HepG2 (cell line): ENCODE measurements at regions not wholly inside any gene's neighbourhood (a gene's known extent, or its start where the extent isn't known, plus 50 kb on each side); places are given as distances from the start of the nearest gene placed in this dataset.
A peak's percentile ranks its signal among the peaks of the same experiment; 100 is the strongest.

ENCODE experiments used
- ATAC-seq: fragments of 200-7000 bp; cut with Tn5 transposase; 3 replicates; pipeline ENCODE4 v1.9.1; 2020; ENCODE audit warnings: mild to moderate bottlenecking, moderate library complexity
- BruUV-seq: library from RNA; stranded (reverse); fragments of 400-500 nt; replicated peaks from 2 replicates; lab custom pipeline; 2021; lab: Mats Ljungman, UMichigan
- CTCF ChIA-PET: fragments of 300-600 bp; formaldehyde crosslinking; extraction: SDS; loops from one replicate; lab custom pipeline; 2021; ENCODE audit warnings: low total read pairs, inconsistent platforms, low intra/inter-chr PET ratio; lab: Yijun Ruan, JAX
- POLR2A ChIA-PET: fragments of 350-600 bp; sonication (Branson Sonifier 250); formaldehyde crosslinking; loops from one replicate; lab custom pipeline; 2020; ENCODE audit warnings: antibody characterized with exemption, inconsistent platforms; lab: Yijun Ruan, JAX
- DNase-seq: peaks from one replicate; pipeline ENCODE4 v3.0.0-alpha.2; 2015; ENCODE audit warnings: low spot score
- FAIRE-seq: peaks from 3 replicates; lab custom pipeline; 2011; peaks lifted over from hg19 to GRCh38; lab: Jason Lieb, UNC
- H2AFZ ChIP-seq: one replicate; pipeline ENCODE4 v1.6.1; 2011; ENCODE audit warnings: low read length, inconsistent platforms
- H3K27ac ChIP-seq: fragments of 300-600 bp; 3 replicates; pipeline ENCODE4 v1.8.0; 2011; ENCODE audit warnings: mixed run types, mild to moderate bottlenecking, mixed read lengths, low read length, inconsistent platforms; ENCODE audit not compliant: insufficient read depth; ENCODE audit errors: extremely low read length
- H3K27me3 ChIP-seq, 2 experiments: fragments of 200-600 bp in 1 of 2; 2 replicates in 1 of 2; 3 replicates in 1 of 2; pipeline versions ENCODE4 v1.6.0 to v1.8.0; 2011; ENCODE audit warnings: low read length in 2 of 2, mild to moderate bottlenecking in 2 of 2, moderate library complexity in 2 of 2, inconsistent platforms in 1 of 2; ENCODE audit not compliant: insufficient read depth in 2 of 2, control insufficient read depth in 1 of 2
- H3K36me3 ChIP-seq, 2 experiments: fragments of 200-600 bp in 1 of 2; replicated peaks in 1 of 2; 2 replicates in 1 of 2; 3 replicates in 1 of 2; pipeline versions ENCODE4 v1.5.1 to v1.8.0; 2011; ENCODE audit warnings: low read length in 2 of 2, inconsistent platforms in 1 of 2; ENCODE audit not compliant: insufficient read depth in 2 of 2, control insufficient read depth in 1 of 2
- H3K4me1 ChIP-seq: 2 replicates; pipeline ENCODE4 v1.5.1; 2012; ENCODE audit warnings: low read length, inconsistent platforms; ENCODE audit not compliant: insufficient read depth
- H3K4me2 ChIP-seq: 2 replicates; pipeline ENCODE4 v1.6.0; 2011; ENCODE audit warnings: low read depth, low read length, inconsistent platforms
- H3K4me3 ChIP-seq, 3 experiments: fragments of 200-600 bp in 1 of 3; sonication (generic), shearing (Covaris generic) in 1 of 3; replicated peaks in 1 of 3; 2 replicates each; pipeline ENCODE4 v1.5.1; 2011 to 2016; ENCODE audit warnings: low read length in 3 of 3, inconsistent platforms in 2 of 3, low read depth in 2 of 3, mild to moderate bottlenecking in 2 of 3, control low read depth in 1 of 3, mixed read lengths in 1 of 3; ENCODE audit not compliant: insufficient read depth in 1 of 3
- H3K79me2 ChIP-seq: one replicate; pipeline ENCODE4 v1.6.1; 2011; ENCODE audit warnings: low read length, inconsistent platforms; ENCODE audit not compliant: insufficient read depth
- H3K9ac ChIP-seq: 2 replicates; pipeline ENCODE4 v1.6.0; 2011; ENCODE audit warnings: mild to moderate bottlenecking, low read depth, low read length, inconsistent platforms; ENCODE audit not compliant: insufficient read depth
- H3K9me3 ChIP-seq: 2 replicates; pipeline ENCODE4 v1.5.1; 2012; ENCODE audit warnings: mild to moderate bottlenecking, low read length
- H4K20me1 ChIP-seq: 2 replicates; pipeline ENCODE4 v1.6.0; 2011; ENCODE audit warnings: inconsistent platforms, mild to moderate bottlenecking, low read length, moderate library complexity; ENCODE audit not compliant: insufficient read depth
- ATF7 ChIP-seq, 2 experiments: fragments of 450-650 bp in 1 of 2; sonication (generic) in 1 of 2; formaldehyde crosslinking in 1 of 2; IDR thresholded peaks; 2 replicates each; pipeline versions ENCODE4 v1.4.0 to v1.6.1; 2016 to 2020; ENCODE audit warnings: antibody characterized with exemption in 1 of 2, mild to moderate bottlenecking in 1 of 2, missing genetic modification reagents in 1 of 2
- FLYWCH1 ChIP-seq: sonication (generic); formaldehyde crosslinking; IDR thresholded peaks from 2 replicates; pipeline ENCODE4 v1.8.1; 2023; ENCODE audit warnings: mild to moderate bottlenecking, missing genetic modification reagents
- HHEX ChIP-seq: IDR thresholded peaks from 2 replicates; pipeline ENCODE4 v1.6.1; 2016; ENCODE audit warnings: control low read depth
- KDM5B ChIP-seq: sonication (generic); formaldehyde crosslinking; IDR thresholded peaks from 2 replicates; pipeline ENCODE4 v1.4.0; 2020; ENCODE audit warnings: missing genetic modification reagents, mild to moderate bottlenecking, borderline replicate concordance
- WIZ ChIP-seq: sonication (generic); formaldehyde crosslinking; IDR thresholded peaks from 2 replicates; pipeline ENCODE4 v1.5.1; 2020; ENCODE audit warnings: mild to moderate bottlenecking, missing genetic modification reagents
- WGBS: methylation state at CpG from one replicate; pipeline ENCODE4 v1.1.6; 2017; ENCODE audit warnings: low lambda C conversion rate; 5-methylcytosine and 5-hydroxymethylcytosine counted together
- in situ Hi-C: cut with HindIII; loops from 2 replicates; pipeline ENCODE4 v1.10.0; 2017; ENCODE audit warnings: low pct_unique_long_range_greater_than_20kb; ENCODE audit not compliant: extremely low pct_ligation_motif_present
- intact Hi-C: fragments of 100-400 bp; cut with micrococcal nuclease; formaldehyde crosslinking; loops from one replicate; pipeline ENCODE4 v1.10.0; 2022; ENCODE audit not compliant: unreplicated experiment
- TF ChIP-seq, protein P1 (sequence below): sonication (generic); formaldehyde crosslinking; conservative IDR thresholded peaks from 2 replicates; pipeline ENCODE4 v1.8.0; 2022; ENCODE audit warnings: mild to moderate bottlenecking, moderate library complexity, missing genetic modification reagents
- TF ChIP-seq, protein P2 (sequence below): IDR thresholded peaks from 2 replicates; pipeline ENCODE4 v1.6.1; 2016; ENCODE audit warnings: mild to moderate bottlenecking
- TF ChIP-seq, protein P3 (sequence below): sonication (generic); formaldehyde crosslinking; IDR thresholded peaks from 2 replicates; pipeline ENCODE4 v1.4.0; 2020; ENCODE audit warnings: mild to moderate bottlenecking, missing genetic modification reagents

DNA sequence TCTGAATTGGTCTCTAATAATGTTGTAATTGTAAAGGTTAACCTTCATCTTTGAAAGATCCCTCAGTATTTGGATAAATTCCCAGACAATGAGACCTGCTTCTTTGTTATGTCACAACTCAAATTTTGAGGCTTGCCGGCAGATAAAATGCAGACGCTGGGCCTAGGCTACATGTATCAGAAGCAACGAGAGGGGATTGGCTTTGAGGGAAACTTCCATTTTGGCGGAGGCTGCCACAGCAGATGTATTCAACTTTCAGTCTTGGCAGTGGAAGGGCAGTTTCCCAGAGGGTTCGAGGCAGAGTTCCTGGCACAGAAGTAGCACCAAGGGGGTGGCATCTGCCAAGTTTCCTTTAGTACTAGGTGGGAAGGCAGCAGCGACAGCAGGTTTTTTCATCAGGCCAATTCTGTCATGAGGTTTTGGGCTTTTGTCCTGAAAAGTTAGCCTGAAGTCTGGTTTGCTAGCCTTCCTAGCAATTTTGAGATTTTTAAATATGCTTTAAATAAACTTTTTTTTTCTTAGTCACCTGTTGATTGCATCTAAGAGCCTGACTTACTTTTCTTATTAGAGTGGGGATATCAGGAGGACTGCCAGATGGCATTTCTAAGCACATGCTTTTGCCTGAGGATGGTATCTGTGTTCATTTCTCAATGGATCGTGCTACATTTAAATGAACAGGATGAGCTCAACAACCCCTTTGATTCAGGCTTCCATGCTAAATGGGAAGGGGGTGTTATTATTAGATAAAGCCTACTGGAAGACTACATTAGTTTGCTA is 89.5 kb upstream of the FAM3C start (continued):
- TF ChIP-seq, protein P1, sequence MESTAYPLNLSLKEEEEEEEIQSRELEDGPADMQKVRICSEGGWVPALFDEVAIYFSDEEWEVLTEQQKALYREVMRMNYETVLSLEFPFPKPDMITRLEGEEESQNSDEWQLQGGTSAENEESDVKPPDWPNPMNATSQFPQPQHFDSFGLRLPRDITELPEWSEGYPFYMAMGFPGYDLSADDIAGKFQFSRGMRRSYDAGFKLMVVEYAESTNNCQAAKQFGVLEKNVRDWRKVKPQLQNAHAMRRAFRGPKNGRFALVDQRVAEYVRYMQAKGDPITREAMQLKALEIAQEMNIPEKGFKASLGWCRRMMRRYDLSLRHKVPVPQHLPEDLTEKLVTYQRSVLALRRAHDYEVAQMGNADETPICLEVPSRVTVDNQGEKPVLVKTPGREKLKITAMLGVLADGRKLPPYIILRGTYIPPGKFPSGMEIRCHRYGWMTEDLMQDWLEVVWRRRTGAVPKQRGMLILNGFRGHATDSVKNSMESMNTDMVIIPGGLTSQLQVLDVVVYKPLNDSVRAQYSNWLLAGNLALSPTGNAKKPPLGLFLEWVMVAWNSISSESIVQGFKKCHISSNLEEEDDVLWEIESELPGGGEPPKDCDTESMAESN, result no peak
- TF ChIP-seq, protein P2, sequence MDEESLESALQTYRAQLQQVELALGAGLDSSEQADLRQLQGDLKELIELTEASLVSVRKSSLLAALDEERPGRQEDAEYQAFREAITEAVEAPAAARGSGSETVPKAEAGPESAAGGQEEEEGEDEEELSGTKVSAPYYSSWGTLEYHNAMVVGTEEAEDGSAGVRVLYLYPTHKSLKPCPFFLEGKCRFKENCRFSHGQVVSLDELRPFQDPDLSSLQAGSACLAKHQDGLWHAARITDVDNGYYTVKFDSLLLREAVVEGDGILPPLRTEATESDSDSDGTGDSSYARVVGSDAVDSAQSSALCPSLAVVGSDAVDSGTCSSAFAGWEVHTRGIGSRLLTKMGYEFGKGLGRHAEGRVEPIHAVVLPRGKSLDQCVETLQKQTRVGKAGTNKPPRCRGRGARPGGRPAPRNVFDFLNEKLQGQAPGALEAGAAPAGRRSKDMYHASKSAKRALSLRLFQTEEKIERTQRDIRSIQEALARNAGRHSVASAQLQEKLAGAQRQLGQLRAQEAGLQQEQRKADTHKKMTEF (CRISPR knock-in tag), result no peak
- TF ChIP-seq WIZ (CRISPR knock-in tag), result no peak
- TF ChIP-seq FLYWCH1 (CRISPR knock-in tag), result no peak
- TF ChIP-seq, protein P3, sequence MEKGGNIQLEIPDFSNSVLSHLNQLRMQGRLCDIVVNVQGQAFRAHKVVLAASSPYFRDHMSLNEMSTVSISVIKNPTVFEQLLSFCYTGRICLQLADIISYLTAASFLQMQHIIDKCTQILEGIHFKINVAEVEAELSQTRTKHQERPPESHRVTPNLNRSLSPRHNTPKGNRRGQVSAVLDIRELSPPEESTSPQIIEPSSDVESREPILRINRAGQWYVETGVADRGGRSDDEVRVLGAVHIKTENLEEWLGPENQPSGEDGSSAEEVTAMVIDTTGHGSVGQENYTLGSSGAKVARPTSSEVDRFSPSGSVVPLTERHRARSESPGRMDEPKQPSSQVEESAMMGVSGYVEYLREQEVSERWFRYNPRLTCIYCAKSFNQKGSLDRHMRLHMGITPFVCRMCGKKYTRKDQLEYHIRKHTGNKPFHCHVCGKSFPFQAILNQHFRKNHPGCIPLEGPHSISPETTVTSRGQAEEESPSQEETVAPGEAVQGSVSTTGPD (CRISPR knock-in tag), result no peak
- no peak for TF ChIP-seq KDM5B (CRISPR knock-in tag)

DNA sequence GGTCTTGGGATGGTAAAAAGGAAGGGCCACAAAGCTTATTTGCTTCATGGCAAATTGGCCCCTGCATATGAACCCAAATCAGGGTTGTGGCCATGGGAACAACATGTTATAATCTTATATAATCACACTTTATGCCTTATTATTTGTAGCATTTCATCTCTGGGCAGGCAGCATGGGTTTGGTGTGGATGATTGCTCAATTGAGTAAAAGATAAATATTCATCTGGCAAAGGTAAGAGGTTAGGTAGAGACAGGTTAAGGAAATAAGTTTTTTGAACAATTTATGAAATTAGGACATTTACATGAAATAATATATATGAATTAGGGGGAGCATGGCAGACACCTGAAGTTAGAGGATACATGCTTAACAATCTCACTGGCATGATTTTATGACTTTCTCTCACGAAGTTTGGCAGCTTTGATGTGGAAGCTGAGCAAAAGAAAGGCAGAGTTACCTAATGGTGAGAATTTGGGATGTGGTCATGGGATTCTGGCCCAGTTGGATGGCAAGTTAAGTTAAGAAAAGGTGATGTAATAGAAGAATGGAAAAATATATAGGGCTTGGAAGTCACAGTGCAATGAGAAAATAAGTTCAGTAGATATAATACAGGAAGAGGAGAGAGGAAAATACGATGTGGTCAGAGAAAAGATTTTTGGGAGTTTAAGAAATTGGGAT is 88.1 kb upstream of the FAM3C start:
- Histone ChIP-seq H3K79me2 (no peaks in the 10 kb centered on the region), H3K9ac (no peak overlapping the region)
- POLR2A ChIA-PET, result no interaction called here
- ATAC-seq (no peak), DNase-seq (no peak)
- TF ChIP-seq HHEX (CRISPR knock-in tag), result no peak
- TF ChIP-seq ATF7 (IDR thresholded peaks at IDR 0.05), result peak; percentile 37; the same call in 1 of the 2 replicates
- no peak for TF ChIP-seq ATF7 (CRISPR knock-in tag; IDR thresholded peaks at IDR 0.05)
- TF ChIP-seq, all 625 proteins: peak for 1
- Histone ChIP-seq H4K20me1 (no peaks in the 10 kb centered on the region), H3K4me3 (no peak overlapping the region), H3K27me3 (no peaks in the 10 kb centered on the region; a peak in 1 of 5 replicates), H3K4me1 (no peaks in the 10 kb centered on the region), H3K27ac (no peak overlapping the region), H3K36me3 (no peaks in the 10 kb centered on the region), H3K4me2 (no peak overlapping the region), H2AFZ (no peak overlapping the region), H3K9me3 (no peaks in the 10 kb centered on the region)
- CTCF ChIA-PET, result no interaction called here
- intact Hi-C loops, result no loop called here
- no peak for FAIRE-seq
- no TSS peak for BruUV-seq
- in situ Hi-C loops, result no loop called here
- WGBS, result 2% methylated on average over 2 of the region's 2 CpGs
